Lower lobe of right lung (tissue), 2 donors: ENCODE measurements at regions not wholly inside any gene's neighbourhood (a gene's known extent, or its start where the extent isn't known, plus 50 kb on each side); places are given as distances from the start of the nearest gene placed in this dataset.

ENCODE experiments used
- ATAC-seq, 2 donors: fragments of 200-7000 bp; cut with Tn5 transposase; one replicate each; pipeline ENCODE4 v1.9.1; 2020 to 2022; ENCODE audit warnings: mild to moderate bottlenecking in 2 of 2, moderate library complexity in 2 of 2
- DNase-seq: peaks from one replicate; pipeline ENCODE4 v3.0.0-alpha.2; 2020
- H3K27ac ChIP-seq: fragments of 200-600 bp; one replicate; pipeline ENCODE4 v1.8.0; 2022
- H3K27me3 ChIP-seq: fragments of 200-600 bp; one replicate; pipeline ENCODE4 v1.8.0; 2022; ENCODE audit warnings: low read depth
- H3K36me3 ChIP-seq: fragments of 200-600 bp; one replicate; pipeline ENCODE4 v1.8.0; 2022; ENCODE audit warnings: mild to moderate bottlenecking
- H3K4me1 ChIP-seq: fragments of 200-600 bp; one replicate; pipeline ENCODE4 v1.8.0; 2022
- H3K4me3 ChIP-seq: fragments of 200-600 bp; one replicate; pipeline ENCODE4 v1.8.0; 2022; ENCODE audit warnings: mild to moderate bottlenecking
- H3K9me3 ChIP-seq: fragments of 200-600 bp; one replicate; pipeline ENCODE4 v1.8.0; 2022
- CTCF ChIP-seq: fragments of 200-600 bp; IDR thresholded peaks from one replicate; pipeline ENCODE4 v1.8.0; 2022; ENCODE audit warnings: antibody characterized with exemption, mild to moderate bottlenecking
- intact Hi-C: fragments of 100-400 bp; cut with DNase I; formaldehyde crosslinking; loops from one replicate; pipeline ENCODE4 v1.11.0; 2022
- donor health status: DM: no; HTN: yes; CAD: no; lungs with severe emphysema.

GRCh38 chr22:49697047-49697446 lies 130.6 kb downstream of the BRD1 start:
- DNase-seq (no peak), ATAC-seq (no peak)
- Histone ChIP-seq H3K27me3 (peaks cover 3% of the 10 kb centered on the region), H3K4me3 (no peak overlapping the region), H3K36me3 (no peaks in the 10 kb centered on the region), H3K9me3 (peaks cover 14% of the 10 kb centered on the region), H3K4me1 (no peaks in the 10 kb centered on the region), H3K27ac (no peak overlapping the region)
- intact Hi-C loops: no loop called here
- TF ChIP-seq CTCF: no peak

- DNase-seq (no peak), ATAC-seq (no peak)
- Histone ChIP-seq H3K4me3 (no peak overlapping the region), H3K9me3 (peaks cover 7% of the 10 kb centered on the region), H3K27ac (no peak overlapping the region), H3K4me1 (no peaks in the 10 kb centered on the region), H3K36me3 (no peaks in the 10 kb centered on the region), H3K27me3 (peaks cover 6% of the 10 kb centered on the region)
- intact Hi-C loops: no loop called here
- TF ChIP-seq CTCF: no peak
Observed at GRCh38 chr22:49694462-49695260, 133.0 kb downstream of the BRD1 start.

GRCh38 chr22:49693848-49694247 lies 133.8 kb downstream of the BRD1 start:
- no peak overlapping the region for H3K27ac ChIP-seq
- ATAC-seq: peak in 1 of 2 donors; percentile 8
- TF ChIP-seq CTCF: no peak
- intact Hi-C loops: no loop called here
- no peaks in the 10 kb centered on the region for H3K36me3 ChIP-seq
- H3K4me1 ChIP-seq: no peaks in the 10 kb centered on the region
- H3K4me3 ChIP-seq: no peak overlapping the region
- peaks cover 7% of the 10 kb centered on the region for H3K9me3 ChIP-seq
- peaks cover 14% of the 10 kb centered on the region for H3K27me3 ChIP-seq
- no peak for DNase-seq

GRCh38 chr22:49693416-49693815 lies 134.3 kb downstream of the BRD1 start:
- no peaks in the 10 kb centered on the region for H3K36me3 ChIP-seq
- peaks cover 7% of the 10 kb centered on the region for H3K9me3 ChIP-seq
- ATAC-seq: peak; percentile 23 to 34
- intact Hi-C loops: no loop called here
- H3K27ac ChIP-seq: no peak overlapping the region
- H3K4me3 ChIP-seq: no peak overlapping the region
- H3K27me3 ChIP-seq: peaks cover 18% of the 10 kb centered on the region
- DNase-seq: no peak
- no peak for TF ChIP-seq CTCF
- no peaks in the 10 kb centered on the region for H3K4me1 ChIP-seq

- Histone ChIP-seq H3K4me1 (no peaks in the 10 kb centered on the region), H3K4me3 (no peak overlapping the region), H3K27me3 (peaks cover 25% of the 10 kb centered on the region), H3K36me3 (no peaks in the 10 kb centered on the region), H3K9me3 (peaks cover 6% of the 10 kb centered on the region), H3K27ac (no peak overlapping the region)
- intact Hi-C loops: no loop called here
- ATAC-seq (no peak), DNase-seq (no peak)
- TF ChIP-seq CTCF: no peak
Observed at GRCh38 chr22:49692499-49693225, 135.0 kb downstream of the BRD1 start.
